Upper lobe of left lung (tissue), 6 donors: ENCODE measurements at regions not wholly inside any gene's neighbourhood (a gene's known extent, or its start where the extent isn't known, plus 50 kb on each side); places are given as distances from the start of the nearest gene placed in this dataset.

Source experiments
- ATAC-seq, 2 donors: fragments of 200-7000 bp; cut with Tn5 transposase; one replicate each; pipeline ENCODE4 v1.9.1; 2022; ENCODE audit warnings: mild to moderate bottlenecking in 2 of 2, moderate library complexity in 2 of 2; ENCODE audit not compliant: low FRiP score in 2 of 2
- DNase-seq, 2 donors: peaks; one replicate each; pipeline ENCODE4 v3.0.0-alpha.2; 2019 to 2020
- H3K27ac ChIP-seq, 4 donors: fragments of 200-600 bp; sonication (generic); one replicate each; pipeline ENCODE4 v1.5.1; 2016 to 2019
- H3K27me3 ChIP-seq, 4 donors: fragments of 200-600 bp; sonication (generic); one replicate each; pipeline ENCODE4 v1.5.1; 2017 to 2019
- H3K36me3 ChIP-seq, 4 donors: fragments of 200-600 bp; sonication (generic); one replicate each; pipeline ENCODE4 v1.5.1; 2016 to 2019
- H3K4me1 ChIP-seq, 4 donors: fragments of 200-600 bp; sonication (generic); one replicate each; pipeline ENCODE4 v1.5.1; 2018 to 2019
- H3K4me3 ChIP-seq, 4 donors: fragments of 200-600 bp; sonication (generic); one replicate each; pipeline ENCODE4 v1.5.1; 2017 to 2019; ENCODE audit warnings: mild to moderate bottlenecking in 2 of 4, moderate library complexity in 1 of 4
- H3K9me3 ChIP-seq, 4 donors: fragments of 200-600 bp; sonication (generic); one replicate each; pipeline ENCODE4 v1.5.1; 2018 to 2019
- CTCF ChIP-seq, 6 experiments: fragments of 450-650 bp in 4 of 6; fragments of 200-600 bp in 2 of 6; sonication (generic) in 2 of 6; IDR thresholded peaks; one replicate each; pipeline ENCODE4 v1.5.1; 2016 to 2019; ENCODE audit warnings: antibody characterized with exemption in 6 of 6
- EP300 ChIP-seq, 4 donors: sonication (generic); formaldehyde crosslinking; IDR thresholded peaks; one replicate each; pipeline ENCODE4 v1.5.1; 2017; ENCODE audit warnings: antibody characterized with exemption in 4 of 4, control low read depth in 2 of 4
- POLR2A ChIP-seq, 4 donors: fragments of 450-650 bp; IDR thresholded peaks; one replicate each; pipeline ENCODE4 v1.5.1; 2016 to 2017; ENCODE audit warnings: antibody characterized with exemption in 4 of 4, mild to moderate bottlenecking in 2 of 4
- POLR2AphosphoS5 ChIP-seq, 2 donors: sonication (generic); formaldehyde crosslinking; IDR thresholded peaks; one replicate each; pipeline ENCODE4 v1.5.1; 2017; ENCODE audit warnings: antibody characterized with exemption in 2 of 2
- WGBS, 2 donors: methylation state at CpG; one replicate each; pipeline ENCODE4 v1.1.5; 2017 to 2018; 5-methylcytosine and 5-hydroxymethylcytosine counted together
- donor health status: DM: no; HTN: no; CAD: no; lungs with moderate emphysema.
- donor health status: DM: no; HTN: yes; CAD: no; lungs with severe emphysema.

GRCh38 chr3:177482048-177482691 is 284.9 kb upstream of the TBL1XR1 start:
- Histone ChIP-seq H3K9me3 (no peaks in the 10 kb centered on the region), H3K36me3 (no peaks in the 10 kb centered on the region), H3K4me1 (peaks cover 11 to 22% (median 13%) of the 10 kb centered on the region in 4 donors), H3K27ac (no peak overlapping the region), H3K27me3 (no peaks in the 10 kb centered on the region), H3K4me3 (no peak overlapping the region)
- DNase-seq: no peak
- no peak for TF ChIP-seq POLR2AphosphoS5 (IDR thresholded peaks at IDR 0.05)
- TF ChIP-seq POLR2A (IDR thresholded peaks at IDR 0.05): no peak
- no peak for TF ChIP-seq EP300 (IDR thresholded peaks at IDR 0.05)
- TF ChIP-seq CTCF (IDR thresholded peaks at IDR 0.05): no peak
- WGBS, 2 donors: 76 to 90% methylated on average over 6 of the region's 6 CpGs
- peak in 1 of 2 donors; percentile 56 for ATAC-seq

- no peaks in the 10 kb centered on the region for H3K27me3 ChIP-seq
- peaks cover 4 to 13% (median 10%) of the 10 kb centered on the region in 4 donors for H3K4me1 ChIP-seq
- H3K36me3 ChIP-seq: no peaks in the 10 kb centered on the region
- WGBS, 2 donors: 69 to 72% methylated on average over 4 of the region's 4 CpGs
- peak overlapping the region in 1 of 4 donors; percentile 2 for H3K27ac ChIP-seq
- no peaks in the 10 kb centered on the region for H3K9me3 ChIP-seq
- ATAC-seq: no peak
- H3K4me3 ChIP-seq: no peak overlapping the region
- peak in 1 of 2 donors; percentile 30 for DNase-seq
- no peak for TF ChIP-seq POLR2A (IDR thresholded peaks at IDR 0.05)
- peak in 1 of 4 donors; percentile 38 for TF ChIP-seq EP300 (IDR thresholded peaks at IDR 0.05)
- peak in 3 of 6 experiments; percentile 13 to 31 (median 21) for TF ChIP-seq CTCF (IDR thresholded peaks at IDR 0.05)
Observed at GRCh38 chr3:177483182-177483967, 286.1 kb upstream of the TBL1XR1 start.

GRCh38 chr3:177484206-177484605 is 286.9 kb upstream of the TBL1XR1 start:
- Histone ChIP-seq H3K36me3 (no peaks in the 10 kb centered on the region), H3K4me1 (peaks cover 0 to 7% (median 2%) of the 10 kb centered on the region in 4 donors), H3K4me3 (no peak overlapping the region), H3K27me3 (no peaks in the 10 kb centered on the region), H3K27ac (no peak overlapping the region), H3K9me3 (no peaks in the 10 kb centered on the region)
- 90 to 91% methylated on average over 3 of the region's 3 CpGs for WGBS, 2 donors
- TF ChIP-seq CTCF (IDR thresholded peaks at IDR 0.05): no peak
- TF ChIP-seq EP300 (IDR thresholded peaks at IDR 0.05): no peak
- no peak for TF ChIP-seq POLR2A (IDR thresholded peaks at IDR 0.05)
- DNase-seq: no peak
- ATAC-seq: no peak

GRCh38 chr3:177484926-177485325 is 287.6 kb upstream of the TBL1XR1 start:
- no peaks in the 10 kb centered on the region for H3K36me3 ChIP-seq
- H3K27ac ChIP-seq: no peak overlapping the region
- H3K4me1 ChIP-seq: peaks cover 0 to 7% (median 1%) of the 10 kb centered on the region in 4 donors
- TF ChIP-seq EP300 (IDR thresholded peaks at IDR 0.05): no peak
- TF ChIP-seq CTCF (IDR thresholded peaks at IDR 0.05): no peak
- no peak for TF ChIP-seq POLR2A (IDR thresholded peaks at IDR 0.05)
- no peak for TF ChIP-seq POLR2AphosphoS5 (IDR thresholded peaks at IDR 0.05)
- H3K27me3 ChIP-seq: no peaks in the 10 kb centered on the region
- no peaks in the 10 kb centered on the region for H3K9me3 ChIP-seq
- 94 to 98% methylated on average over 2 of the region's 2 CpGs for WGBS, 2 donors
- ATAC-seq (no peak), DNase-seq (no peak)
- no peak overlapping the region for H3K4me3 ChIP-seq
